Glomerular visceral epithelial cell (primary cell): ENCODE measurements at regions not wholly inside any gene's neighbourhood (a gene's known extent, or its start where the extent isn't known, plus 50 kb on each side); places are given as distances from the start of the nearest gene placed in this dataset.
"Not testable (repeated sequence)": the region's sequence is repeated elsewhere in the genome, so short reads cannot be mapped to it uniquely, and the experiment has no call there.

ENCODE experiments used
- DNase-seq: peaks from one replicate; pipeline ENCODE4 v3.0.0-alpha.2; 2016; ENCODE audit errors: extremely low spot score

DNA sequence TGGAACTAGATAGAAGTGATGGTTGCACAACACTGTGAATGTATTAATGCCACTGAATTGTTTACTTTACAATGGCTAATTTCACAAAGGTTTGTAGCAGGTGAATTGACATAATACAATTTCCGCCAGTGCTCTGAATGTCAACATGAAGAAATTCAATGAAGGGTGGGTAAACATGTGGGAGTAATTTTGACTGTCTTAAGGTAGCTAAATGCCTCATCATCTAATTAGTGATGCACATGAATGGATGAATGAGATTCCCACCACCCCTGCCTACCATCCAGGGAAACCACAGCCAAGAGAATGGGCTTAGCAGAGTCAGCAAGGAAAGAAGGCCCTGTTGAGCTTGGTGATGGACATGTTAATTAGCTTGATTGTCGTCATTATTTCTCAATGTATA is 275.3 kb downstream of the ALDH8A1 start:
- DNase-seq, result no peak

DNA sequence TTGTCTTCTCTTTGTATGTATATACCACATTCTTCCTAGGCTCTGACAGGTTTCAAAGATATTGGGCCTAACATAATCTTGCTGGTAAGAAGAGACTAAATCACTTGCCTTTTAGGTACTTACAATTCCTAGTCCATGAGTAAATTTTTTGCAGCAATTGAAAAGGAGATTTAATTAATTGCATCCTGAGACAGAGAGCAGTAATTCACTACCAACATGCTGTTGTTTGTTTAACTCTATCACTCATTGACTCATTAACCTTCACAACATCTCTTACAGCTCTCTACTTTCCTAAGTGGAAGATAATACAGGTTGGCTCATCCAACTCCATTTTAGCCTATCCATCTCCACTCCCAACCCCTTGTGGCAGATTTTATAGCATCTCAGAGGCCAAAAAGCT is 280.4 kb downstream of the ALDH8A1 start:
- no peak for DNase-seq

DNA sequence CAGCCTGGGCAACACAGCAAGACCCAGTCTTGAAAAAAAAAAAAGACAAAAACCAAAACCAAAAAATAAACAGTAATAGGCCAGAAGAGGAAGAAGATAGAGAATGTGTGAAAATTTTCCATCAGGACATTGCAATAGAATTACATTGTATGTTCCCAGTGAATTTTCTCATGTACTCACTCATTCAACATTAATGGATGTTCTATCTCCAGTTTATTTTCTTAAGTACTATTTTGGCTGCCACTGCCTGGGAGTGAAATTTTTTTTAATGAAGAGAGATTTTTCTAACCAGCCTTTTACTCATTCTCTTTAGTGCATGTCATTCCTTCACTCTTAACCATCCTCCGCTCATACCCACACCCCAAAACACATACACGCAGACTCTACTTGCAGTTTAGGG is 282.8 kb downstream of the ALDH8A1 start:
- no peak for DNase-seq

DNA sequence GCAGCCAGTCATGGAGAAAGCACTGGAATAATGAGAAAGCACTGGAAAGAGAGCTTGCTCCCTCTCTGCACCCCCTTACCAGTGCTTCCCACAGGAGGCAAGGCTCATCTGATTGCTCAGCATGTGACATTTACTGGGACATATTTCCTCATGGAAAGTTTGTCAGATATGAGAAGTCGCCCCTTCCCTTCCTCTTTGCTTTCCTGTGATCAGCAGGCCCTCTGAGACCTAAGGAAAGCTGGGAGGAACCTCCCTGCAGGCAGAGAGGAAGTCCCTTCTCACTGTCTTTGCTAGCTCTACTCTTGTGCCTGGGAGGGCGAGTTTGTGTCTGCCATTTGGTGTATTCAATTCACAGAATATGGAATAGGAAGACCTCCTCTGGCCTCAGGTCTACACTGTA is 283.8 kb downstream of the ALDH8A1 start:
- DNase-seq, result no peak

DNA sequence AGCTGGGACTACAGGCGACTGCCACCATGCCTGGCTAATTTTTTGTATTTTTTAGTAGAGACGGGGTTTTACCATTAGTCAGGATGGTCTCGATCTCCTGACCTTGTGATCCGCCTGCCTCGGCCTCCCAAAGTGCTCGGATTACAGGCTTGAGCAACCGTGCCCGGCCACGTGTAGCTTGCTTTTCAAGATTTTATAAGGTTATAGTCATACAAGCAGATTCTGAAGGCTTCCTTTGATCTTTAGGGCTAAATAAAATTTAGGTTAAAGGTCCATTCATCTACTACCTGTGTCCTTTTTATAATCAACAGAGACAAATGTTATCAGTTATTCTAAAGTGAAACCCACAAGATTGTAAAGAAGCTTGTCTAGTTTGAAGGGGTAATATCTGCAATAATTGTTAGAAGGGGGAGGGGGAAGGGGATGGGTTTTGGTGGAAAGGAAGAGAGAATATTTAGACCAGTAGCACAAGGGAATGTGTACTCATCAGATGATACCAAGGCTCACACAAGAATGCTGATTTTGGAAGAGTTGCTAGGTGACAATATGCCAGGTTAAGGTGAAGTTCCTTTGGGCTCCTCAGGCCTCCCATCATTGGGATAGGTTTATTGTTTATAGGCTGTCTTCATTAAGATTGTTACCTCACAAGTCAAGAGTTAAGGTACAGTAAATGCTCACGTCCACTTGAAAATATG is 284.7 kb downstream of the ALDH8A1 start:
- no peak for DNase-seq

DNA sequence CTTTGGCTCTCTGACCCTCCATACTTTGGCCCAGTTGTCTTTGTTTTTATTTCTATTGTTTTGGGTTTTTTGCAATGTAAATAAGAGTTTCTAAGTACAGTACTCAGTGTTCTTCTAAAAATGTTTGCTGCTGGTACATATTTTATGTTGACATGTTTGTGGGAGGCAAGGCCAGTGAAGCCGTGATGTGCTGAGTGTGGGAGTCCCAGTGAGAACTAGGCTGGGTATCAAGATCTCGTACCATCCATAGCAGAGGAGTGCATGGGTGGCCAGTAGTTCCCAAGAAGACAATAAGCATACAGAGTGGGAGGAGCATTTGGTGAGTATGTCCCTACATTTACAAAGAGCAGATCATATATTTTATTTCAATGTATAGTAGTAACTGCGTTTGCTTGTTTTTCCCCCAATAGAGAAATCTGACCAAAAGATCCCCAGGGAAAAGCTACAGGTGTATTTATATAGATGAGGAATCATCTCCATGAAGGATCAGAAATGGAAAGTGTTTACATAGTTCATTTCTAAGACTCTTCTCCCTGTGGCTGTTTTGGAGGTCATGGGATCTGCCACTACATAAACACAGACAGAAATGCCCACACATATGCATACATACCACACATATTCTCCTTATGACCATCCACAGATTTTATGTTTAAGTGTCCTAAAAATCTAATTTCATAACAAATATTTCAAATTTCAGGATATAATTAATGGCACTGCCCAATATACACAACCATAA is 285.9 kb downstream of the ALDH8A1 start:
- DNase-seq, result no peak

DNA sequence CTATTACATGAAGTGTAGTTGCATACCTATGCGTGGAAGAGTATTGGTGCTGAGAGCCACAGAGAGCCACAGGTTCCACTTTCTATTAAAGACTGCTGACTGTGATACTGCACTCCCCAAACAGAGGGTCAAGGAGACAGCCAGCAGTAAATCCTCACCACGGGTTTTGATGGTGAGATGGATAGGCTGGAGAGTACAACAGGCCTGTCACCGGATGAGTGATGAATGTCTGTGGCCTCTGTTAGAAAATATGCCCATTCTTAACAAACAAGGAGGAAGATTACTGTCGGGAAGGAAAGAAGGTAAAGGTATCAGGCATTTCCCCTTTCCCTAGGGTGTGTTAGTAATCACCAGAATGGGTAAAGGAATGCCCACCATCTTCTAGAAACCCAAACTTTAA is 286.5 kb downstream of the ALDH8A1 start:
- DNase-seq, result no peak

DNA sequence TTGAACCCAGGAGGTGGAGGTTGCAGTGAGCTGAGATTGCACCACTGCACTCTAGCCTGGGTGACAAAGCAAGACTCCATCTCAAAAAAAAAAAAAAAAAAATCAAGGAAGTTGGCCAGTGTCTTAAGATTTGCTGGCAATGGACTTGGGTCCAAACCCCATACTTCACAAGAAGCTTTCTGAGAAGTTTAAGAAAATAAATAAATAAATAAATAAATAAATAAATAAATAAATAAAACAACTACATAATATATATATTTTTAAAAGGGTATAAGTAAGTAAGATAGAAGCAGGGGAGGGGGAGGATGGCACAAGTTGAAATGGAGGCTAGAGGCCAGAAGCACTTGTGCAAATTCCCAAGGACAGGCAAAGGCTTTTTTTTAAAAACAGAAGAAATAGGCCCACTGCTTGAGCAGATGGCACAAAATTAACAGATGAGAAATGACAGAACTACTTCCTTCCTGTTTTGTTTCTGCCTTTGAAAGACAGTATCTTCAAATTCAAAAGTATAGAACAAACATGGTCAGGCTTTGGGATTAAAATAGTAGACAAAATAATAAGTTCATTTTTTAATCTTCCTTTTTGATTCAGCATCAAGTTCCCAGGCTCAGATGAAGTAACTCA is 287.7 kb downstream of the ALDH8A1 start:
- DNase-seq, result no peak

DNA sequence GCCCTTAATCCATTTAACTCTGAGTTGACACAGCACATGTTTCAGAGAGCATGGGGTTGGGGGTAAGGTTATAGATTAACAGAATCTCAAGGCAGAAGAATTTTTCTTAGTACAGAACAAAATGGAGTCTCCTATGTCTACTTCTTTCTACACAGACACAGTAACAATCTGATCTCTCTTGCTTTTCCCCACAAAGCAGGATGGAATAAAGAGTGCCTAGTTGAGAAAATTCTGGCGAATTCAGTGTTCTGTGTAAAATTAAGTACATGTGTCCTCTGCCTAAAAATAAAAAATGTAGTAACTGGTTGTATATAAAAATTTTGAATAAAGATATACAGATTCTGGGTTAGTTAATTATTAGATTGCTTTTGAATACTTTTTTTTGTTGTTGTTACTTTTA is 290.0 kb downstream of the ALDH8A1 start:
- DNase-seq, result not testable (repeated sequence)

DNA sequence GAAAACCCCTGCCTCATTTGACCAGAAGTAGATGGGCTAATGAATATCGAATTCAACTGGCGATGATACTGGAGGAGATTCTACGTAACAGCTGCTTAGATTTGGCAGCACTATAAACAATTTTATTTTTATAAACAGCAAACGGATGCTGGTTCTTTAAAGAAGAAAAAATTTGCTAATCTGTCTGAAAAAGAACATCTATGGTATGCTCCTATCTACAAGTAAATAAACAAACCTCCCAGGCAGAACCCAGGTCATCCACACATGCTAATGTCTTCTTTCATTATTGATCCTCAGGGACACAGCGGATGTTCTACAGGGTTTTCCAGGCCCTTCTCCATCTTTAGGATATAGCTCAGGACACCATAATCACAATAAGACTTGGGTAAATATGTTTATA is 291.3 kb downstream of the ALDH8A1 start:
- no peak for DNase-seq

DNA sequence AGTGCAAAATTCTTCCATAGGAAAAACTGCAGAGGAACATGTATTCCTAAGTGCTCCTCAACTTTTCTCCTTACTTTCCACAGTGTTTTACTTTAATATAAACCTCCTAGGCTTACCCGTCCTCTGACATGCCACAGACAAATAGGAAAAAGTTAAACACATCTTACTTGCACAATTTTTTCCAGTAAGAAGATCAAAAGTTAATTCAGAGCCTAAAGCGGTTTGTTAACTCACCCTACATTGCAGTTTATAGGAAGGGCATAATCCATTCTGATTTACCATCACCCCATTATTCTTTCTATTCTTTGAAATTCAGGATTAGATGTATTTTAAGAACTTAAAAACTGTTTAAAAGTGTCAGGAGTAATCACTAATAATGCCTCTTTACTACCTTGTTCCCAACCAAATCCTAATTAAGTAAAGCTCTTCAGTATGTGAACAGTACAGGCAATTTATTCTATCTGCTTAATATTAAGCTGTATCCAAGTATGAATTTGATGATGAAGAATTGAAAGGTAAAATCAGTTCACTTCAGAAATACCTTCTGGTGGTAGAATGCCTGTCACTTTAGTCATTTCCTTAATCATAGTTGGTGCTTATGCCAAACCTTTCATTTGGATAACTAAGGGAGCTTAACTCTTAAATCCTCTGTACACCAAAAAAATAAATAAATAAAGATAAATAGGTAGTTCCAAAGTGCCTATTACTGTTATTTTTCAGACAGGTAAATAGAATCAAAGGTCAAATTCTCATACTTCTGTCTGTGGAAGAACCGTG is 292.0 kb downstream of the ALDH8A1 start:
- DNase-seq, result no peak

DNA sequence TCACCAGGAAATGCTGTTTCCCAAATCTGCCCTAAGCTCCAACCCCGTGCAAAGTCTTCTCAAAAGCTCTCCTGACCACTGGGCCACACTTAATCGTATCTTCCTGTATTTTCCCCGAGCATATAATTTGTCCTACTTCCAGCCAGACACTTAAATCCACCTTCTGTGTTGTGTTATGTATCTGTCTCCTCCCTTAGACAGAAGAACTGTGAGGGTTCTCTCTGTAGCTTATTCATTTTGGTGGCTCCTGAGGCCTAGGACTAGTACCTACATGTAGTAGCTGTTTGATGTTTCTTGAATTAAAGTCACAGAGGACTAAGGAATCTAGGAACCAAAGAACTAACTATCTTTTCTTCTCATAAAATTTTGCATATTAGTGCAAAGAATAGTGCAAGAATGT is 292.6 kb downstream of the ALDH8A1 start:
- DNase-seq, result no peak

DNA sequence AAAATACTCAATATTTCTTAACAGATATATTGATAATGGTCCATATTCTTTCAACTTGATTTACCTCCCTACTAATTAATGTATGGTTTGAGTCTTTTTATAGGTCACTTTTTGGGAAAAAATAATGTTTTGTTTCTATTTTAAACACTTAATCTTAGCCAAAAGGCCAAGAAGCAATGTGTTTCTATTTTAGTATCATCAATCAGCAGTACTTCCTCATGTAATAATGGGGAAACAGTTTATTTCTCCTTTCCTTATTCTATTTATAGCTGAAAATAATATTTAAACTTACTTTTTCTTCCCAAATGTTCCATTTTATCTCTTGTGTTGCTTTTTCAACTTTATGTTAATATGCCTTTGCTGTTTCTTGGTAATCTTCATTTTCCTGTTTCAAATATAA is 295.1 kb downstream of the ALDH8A1 start:
- DNase-seq, result no peak

DNA sequence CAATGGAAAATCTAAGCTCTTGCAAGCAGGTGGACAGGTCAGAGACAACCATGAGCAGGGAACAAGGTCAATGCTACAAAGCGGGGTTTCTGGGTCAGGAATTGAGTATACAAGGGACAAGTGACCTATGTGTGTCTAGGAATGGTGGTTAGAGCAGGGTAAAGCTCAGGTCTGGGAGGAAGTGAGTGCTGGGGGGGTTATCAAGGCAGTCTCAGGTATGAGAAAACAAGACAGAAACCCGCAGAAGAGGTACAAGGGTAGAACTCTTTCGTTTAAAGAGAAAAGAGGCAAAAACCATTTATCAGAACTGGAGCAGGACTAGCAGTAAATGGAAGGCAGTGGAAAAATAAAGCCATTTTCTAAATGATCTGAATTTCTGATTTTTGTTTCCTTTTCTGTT is 298.4 kb downstream of the ALDH8A1 start:
- no peak for DNase-seq

DNA sequence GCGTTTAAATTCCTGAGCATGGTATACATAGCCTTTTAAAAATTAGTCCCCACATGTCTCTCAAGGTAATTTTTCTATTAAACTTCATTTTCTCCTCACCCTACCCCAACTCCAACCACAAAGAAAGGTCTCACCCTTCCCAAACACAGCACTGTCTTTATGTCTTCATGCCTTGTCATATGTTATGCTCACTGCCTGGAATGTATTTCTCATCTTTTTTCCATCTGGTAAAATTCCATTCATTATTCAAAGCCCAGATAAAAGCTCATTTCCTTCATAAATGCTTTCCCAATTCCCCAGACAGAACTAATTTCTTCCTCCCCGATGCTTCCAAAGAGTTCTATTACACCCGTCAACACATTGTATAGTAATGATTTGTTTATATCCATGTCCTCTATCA is 302.0 kb downstream of the ALDH8A1 start:
- no peak for DNase-seq

DNA sequence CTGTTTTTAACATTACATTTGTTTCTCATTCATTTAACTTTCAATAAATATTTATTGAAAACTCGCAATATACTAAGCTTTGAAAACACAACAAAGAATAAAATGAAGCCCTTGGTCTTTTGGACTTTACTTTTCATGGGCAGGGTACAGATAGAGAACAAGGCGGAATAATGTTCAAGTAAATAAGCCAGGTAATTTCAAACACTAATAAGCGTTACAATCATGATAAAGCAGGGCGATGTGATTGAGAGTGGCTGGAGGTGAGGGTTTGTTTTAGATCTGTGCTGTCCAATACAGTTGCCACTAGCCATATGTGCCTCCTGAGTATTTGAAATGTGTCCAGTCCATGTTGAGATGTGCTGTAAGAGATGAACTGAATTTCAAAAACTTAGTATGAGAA is 307.1 kb downstream of the ALDH8A1 start:
- DNase-seq, result no peak

DNA sequence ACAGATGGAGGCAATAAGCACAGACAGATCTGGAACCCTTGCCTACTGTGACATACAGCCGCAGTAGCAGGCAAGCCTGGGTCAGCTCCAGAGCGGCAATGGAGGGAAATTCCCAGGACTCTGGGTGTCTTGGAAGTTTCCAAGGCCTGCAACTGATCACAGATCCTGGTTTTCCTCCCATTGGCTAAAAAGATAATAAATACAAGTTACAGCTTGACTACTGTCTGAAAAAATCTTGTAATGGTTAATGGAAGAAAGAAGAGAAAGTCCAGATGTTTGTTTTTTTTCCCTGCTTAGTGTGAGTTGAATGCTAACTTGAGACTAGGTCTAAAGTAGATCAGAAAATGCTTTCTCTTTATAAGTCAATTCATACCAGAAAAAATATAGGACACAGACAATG is 307.6 kb downstream of the ALDH8A1 start:
- DNase-seq, result peak; percentile 51

DNA sequence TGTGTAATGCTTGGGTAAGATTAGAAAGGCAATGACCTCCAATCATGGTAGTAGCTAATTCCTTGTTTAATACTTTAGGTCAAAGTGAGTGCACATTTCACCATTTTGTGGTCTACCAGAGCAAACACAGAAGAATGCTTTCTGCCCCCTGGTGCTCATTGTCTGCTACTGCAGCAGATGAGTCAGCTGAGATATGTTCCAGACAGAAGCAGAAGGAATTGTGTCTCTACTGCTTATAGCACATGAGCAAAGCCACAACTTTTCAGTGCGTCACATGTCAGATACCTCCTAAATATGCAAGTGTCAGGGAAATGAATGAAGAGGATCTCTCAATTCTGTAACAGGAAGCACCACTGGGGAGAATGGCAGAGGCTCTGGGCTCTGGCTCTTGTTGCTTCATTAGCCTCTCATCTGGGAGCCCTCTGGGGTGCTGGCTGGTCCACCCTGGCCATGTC is 308.9 kb downstream of the ALDH8A1 start:
- DNase-seq, result peak; percentile 87

DNA sequence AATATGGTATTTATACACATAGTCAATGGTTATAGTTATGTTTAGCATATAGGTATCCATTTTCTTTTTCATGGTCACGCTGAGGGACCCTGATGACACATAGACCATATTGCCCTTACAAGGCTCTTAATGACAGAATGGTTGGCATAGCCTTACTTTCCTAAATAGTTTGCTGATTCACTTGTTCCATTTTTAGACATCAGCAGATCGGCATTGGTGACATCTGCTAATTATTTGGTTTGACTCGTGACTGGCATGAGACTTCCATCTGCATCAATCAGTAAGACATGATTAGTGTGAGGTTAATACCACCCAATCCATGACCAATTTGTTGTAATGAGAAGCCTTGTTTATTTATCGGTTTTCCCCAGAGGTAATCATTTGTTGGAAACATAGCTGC is 309.7 kb downstream of the ALDH8A1 start:
- DNase-seq, result no peak

DNA sequence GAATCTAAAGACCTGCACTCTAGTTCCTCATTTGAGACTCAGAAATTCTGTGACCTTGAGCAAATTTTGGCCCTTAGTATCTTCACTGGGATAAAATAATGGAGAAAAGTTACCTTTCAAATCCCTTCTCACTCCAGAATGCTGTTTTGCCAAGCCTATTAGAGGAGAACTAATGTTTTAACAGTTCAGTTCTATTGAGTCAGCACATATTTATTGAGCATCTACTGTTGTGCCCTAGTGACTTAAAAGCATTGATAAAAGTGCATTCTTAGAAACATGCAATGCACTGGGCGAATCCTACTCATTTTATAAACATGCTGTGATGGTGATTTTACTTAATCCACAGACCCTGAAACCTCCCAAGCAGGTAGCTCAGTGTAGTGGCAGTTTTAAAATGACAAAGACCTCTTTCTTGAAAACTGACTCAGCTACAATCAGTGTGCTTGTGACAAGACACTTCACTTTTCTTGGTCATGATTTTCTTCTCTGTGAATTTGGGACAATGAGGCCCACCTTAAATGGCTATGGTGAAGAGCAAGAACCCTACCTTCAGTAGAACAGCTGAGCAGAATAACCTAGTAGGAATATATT is 312.0 kb downstream of the ALDH8A1 start:
- DNase-seq, result no peak

DNA sequence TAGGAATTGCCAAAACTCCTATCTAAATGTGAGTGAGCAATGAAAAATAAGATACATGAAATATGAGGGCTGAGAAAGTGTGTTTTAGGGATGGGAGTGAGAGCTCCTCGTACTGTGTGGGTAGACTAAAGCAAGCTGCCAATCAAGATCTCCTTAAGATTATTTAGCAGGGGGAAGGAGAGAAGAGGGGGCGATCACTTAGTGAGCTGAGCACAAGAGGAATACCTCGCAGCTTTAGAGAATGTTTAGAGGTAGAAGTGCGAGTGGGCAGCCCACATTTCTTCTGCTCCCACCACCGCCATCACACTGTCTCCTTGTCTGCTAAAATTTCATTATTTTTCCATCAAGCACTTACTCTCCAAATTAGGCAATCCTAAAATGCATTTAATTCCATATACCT is 312.6 kb downstream of the ALDH8A1 start:
- DNase-seq, result no peak
